Transverse colon (tissue), 4 donors: ENCODE measurements at regions not wholly inside any gene's neighbourhood (a gene's known extent, or its start where the extent isn't known, plus 50 kb on each side); places are given as distances from the start of the nearest gene placed in this dataset.

ENCODE experiments used
- DNase-seq: peaks from one replicate; pipeline ENCODE4 v3.0.0-alpha.2; 2019
- H3K27ac ChIP-seq, 4 donors: fragments of 200-600 bp; sonication (generic); 2 replicates each; pipeline ENCODE4 v1.5.1; 2016 to 2018; ENCODE audit warnings: inconsistent platforms in 4 of 4
- H3K27me3 ChIP-seq: fragments of 200-600 bp; sonication (generic); 2 replicates; pipeline ENCODE4 v1.5.1; 2017; ENCODE audit warnings: inconsistent platforms
- H3K36me3 ChIP-seq, 4 donors: fragments of 200-600 bp; sonication (generic); 2 replicates each; pipeline ENCODE4 v1.5.1; 2017 to 2019; ENCODE audit warnings: inconsistent platforms in 4 of 4
- H3K4me1 ChIP-seq, 4 donors: fragments of 200-600 bp; sonication (generic); 2 replicates each; pipeline ENCODE4 v1.5.1; 2017 to 2020; ENCODE audit warnings: inconsistent platforms in 4 of 4
- H3K4me3 ChIP-seq, 4 donors: fragments of 200-600 bp; sonication (generic); 1 replicate in 1 of 4; 2 replicates in 3 of 4; pipeline versions ENCODE4 v1.5.1 to v1.6.1; 2017 to 2019; ENCODE audit warnings: inconsistent platforms in 4 of 4
- H3K9me3 ChIP-seq, 2 donors: fragments of 200-600 bp; sonication (generic); 2 replicates each; pipeline ENCODE4 v1.5.1; 2017 to 2019; ENCODE audit warnings: inconsistent platforms in 2 of 2
- EP300 ChIP-seq: sonication (generic); formaldehyde crosslinking; IDR thresholded peaks from one replicate; pipeline ENCODE4 v1.6.1; 2017; ENCODE audit warnings: antibody characterized with exemption, low read depth
- POLR2A ChIP-seq: fragments of 450-650 bp; IDR thresholded peaks from one replicate; pipeline ENCODE4 v1.6.1; 2016; ENCODE audit warnings: antibody characterized with exemption, mild to moderate bottlenecking, moderate library complexity
- POLR2AphosphoS5 ChIP-seq, 3 donors: sonication (generic); formaldehyde crosslinking; IDR thresholded peaks; one replicate each; pipeline ENCODE4 v1.6.1; 2016; ENCODE audit warnings: antibody characterized with exemption in 3 of 3
- WGBS, 2 donors: methylation state at CpG; one replicate each; pipeline ENCODE4 v1.1.5; 2018; ENCODE audit warnings: low coverage in 1 of 2; 5-methylcytosine and 5-hydroxymethylcytosine counted together
- in situ Hi-C, 4 donors: fragments of 200-750 bp; cut with MboI; loops; one replicate each; pipeline versions ENCODE4 v1.15.0 to v1.15.1; 2017; ENCODE audit warnings: low sequenced_read_pairs in 3 of 4, low pct_ligation_motif_present in 1 of 4, low pct_unique_long_range_greater_than_20kb in 1 of 4
- intact Hi-C: fragments of 100-400 bp; cut with DNase I; formaldehyde crosslinking; loops from one replicate; pipeline ENCODE4 v1.15.1; 2023; ENCODE audit warnings: low total_unique reads
- TF ChIP-seq, protein P1 (sequence below), 5 experiments: fragments of 200-600 bp in 3 of 5; fragments of 450-650 bp in 2 of 5; sonication (generic) in 3 of 5; IDR thresholded peaks; 1 replicate in 2 of 5; 2 replicates in 3 of 5; pipeline ENCODE4 v1.5.1; 2016 to 2017; ENCODE audit warnings: antibody characterized with exemption in 5 of 5, inconsistent platforms in 3 of 5, mild to moderate bottlenecking in 2 of 5, moderate library complexity in 1 of 5

DNA sequence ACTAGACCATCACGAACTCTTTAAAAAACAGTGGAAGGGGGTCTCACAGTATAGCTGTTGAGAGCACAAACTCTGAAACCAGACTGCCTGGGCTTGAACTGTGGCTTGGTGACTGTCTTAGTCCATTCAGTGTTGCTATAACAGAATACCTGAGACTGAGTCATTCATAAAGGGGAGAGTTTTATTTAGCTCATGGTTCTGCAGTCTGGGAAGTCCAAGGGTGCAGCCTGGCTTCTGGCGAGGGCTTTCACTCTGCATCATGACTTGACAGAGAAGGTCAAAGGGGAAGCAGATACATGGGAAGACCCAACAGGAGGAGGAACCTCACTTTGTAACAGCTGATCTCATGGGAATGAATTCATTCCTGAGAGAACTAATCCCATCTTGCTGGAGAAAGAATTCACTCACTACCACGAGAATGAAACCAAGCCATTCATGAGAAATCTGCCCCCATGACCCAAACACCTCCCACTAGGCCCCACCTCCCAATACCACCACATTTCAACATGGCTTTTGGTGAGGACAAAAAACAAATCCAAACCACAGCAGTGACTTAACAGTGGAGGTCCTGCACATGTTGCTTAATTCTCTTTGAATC, 116.7 kb upstream of the STOX2 start:
- Histone ChIP-seq H3K4me3 (no peak overlapping the region), H3K27ac (no peak overlapping the region), H3K4me1 (peaks cover 0 to 9% (median 0%) of the 10 kb centered on the region in 4 donors), H3K36me3 (no peaks in the 10 kb centered on the region), H3K27me3 (no peaks in the 10 kb centered on the region), H3K9me3 (peaks cover 4 to 7% of the 10 kb centered on the region in 2 donors)
- in situ Hi-C loops (no loop called here), intact Hi-C loops (no loop called here)
- DNase-seq, result no peak
- TF ChIP-seq POLR2AphosphoS5 (IDR thresholded peaks at IDR 0.05) (no peak), EP300 (no peak), POLR2A (no peak)
- TF ChIP-seq, protein P1, sequence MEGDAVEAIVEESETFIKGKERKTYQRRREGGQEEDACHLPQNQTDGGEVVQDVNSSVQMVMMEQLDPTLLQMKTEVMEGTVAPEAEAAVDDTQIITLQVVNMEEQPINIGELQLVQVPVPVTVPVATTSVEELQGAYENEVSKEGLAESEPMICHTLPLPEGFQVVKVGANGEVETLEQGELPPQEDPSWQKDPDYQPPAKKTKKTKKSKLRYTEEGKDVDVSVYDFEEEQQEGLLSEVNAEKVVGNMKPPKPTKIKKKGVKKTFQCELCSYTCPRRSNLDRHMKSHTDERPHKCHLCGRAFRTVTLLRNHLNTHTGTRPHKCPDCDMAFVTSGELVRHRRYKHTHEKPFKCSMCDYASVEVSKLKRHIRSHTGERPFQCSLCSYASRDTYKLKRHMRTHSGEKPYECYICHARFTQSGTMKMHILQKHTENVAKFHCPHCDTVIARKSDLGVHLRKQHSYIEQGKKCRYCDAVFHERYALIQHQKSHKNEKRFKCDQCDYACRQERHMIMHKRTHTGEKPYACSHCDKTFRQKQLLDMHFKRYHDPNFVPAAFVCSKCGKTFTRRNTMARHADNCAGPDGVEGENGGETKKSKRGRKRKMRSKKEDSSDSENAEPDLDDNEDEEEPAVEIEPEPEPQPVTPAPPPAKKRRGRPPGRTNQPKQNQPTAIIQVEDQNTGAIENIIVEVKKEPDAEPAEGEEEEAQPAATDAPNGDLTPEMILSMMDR (IDR thresholded peaks at IDR 0.05), result no peak
- WGBS, 2 donors, result 56 to 100% methylated on average over 1 to 3 of the region's 3 CpGs

DNA sequence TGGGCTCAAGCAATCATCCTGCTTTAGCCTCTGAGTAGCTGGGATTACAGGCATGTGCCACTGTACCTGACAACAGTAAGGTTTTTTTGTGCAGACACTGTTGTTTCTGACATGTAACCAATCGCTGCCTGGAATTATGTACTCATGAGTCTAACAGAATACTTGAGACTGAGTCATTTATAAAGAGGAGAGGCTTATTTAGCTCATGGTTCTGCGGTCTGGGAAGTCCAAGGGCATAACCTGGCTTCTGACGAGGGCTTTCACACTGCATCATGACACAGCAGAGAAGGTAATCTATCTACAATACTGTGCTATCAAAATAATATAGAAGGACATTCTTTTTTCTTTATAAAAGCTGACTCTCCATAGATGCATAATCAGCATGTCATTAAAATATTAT, 115.5 kb upstream of the STOX2 start:
- Histone ChIP-seq H3K9me3 (peaks cover 7 to 8% of the 10 kb centered on the region in 2 donors), H3K36me3 (no peaks in the 10 kb centered on the region), H3K4me1 (peaks cover 0 to 1% (median 0%) of the 10 kb centered on the region in 4 donors), H3K27me3 (no peaks in the 10 kb centered on the region), H3K27ac (no peak overlapping the region), H3K4me3 (no peak overlapping the region)
- in situ Hi-C loops, result no loop called here
- no peak for DNase-seq
- WGBS, 2 donors, result 70 to 82% methylated on average over 2 to 3 of the region's 3 CpGs
- intact Hi-C loops, result no loop called here
- TF ChIP-seq EP300, result no peak
- TF ChIP-seq POLR2AphosphoS5 (IDR thresholded peaks at IDR 0.05), result no peak
- no peak for TF ChIP-seq POLR2A
- TF ChIP-seq, protein P1 (IDR thresholded peaks at IDR 0.05), result no peak

DNA sequence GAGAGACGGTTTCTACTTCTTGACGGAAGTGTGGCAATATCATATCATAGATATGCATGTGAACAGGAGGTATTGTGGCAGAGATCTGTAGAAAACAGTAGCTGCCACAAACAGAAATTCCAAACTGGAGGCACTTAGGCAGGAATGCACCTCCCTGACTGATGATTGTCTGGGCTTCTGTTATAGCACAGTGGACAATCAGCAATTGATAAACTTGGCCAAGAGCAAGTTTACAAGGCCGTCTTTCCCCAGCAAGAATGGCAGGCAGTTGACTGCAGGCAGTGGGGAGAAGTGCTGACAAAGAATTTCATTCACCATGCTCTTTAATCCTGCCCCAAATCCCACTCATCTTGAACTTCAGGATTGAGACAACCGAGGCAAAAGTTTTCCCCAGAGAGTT, 114.4 kb upstream of the STOX2 start:
- H3K9me3 ChIP-seq, result peaks cover 7 to 8% of the 10 kb centered on the region in 2 donors
- WGBS, 2 donors, result 71 to 84% methylated on average over 4 of the region's 4 CpGs
- in situ Hi-C loops, result no loop called here
- no peaks in the 10 kb centered on the region for H3K36me3 ChIP-seq
- intact Hi-C loops, result no loop called here
- H3K4me1 ChIP-seq, result no peaks in the 10 kb centered on the region
- TF ChIP-seq POLR2A (no peak), EP300 (no peak), POLR2AphosphoS5 (IDR thresholded peaks at IDR 0.05) (no peak)
- TF ChIP-seq, protein P1 (IDR thresholded peaks at IDR 0.05), result no peak
- H3K27ac ChIP-seq, result no peak overlapping the region
- no peak for DNase-seq
- no peak overlapping the region for H3K4me3 ChIP-seq
- peaks cover 3% of the 10 kb centered on the region for H3K27me3 ChIP-seq

DNA sequence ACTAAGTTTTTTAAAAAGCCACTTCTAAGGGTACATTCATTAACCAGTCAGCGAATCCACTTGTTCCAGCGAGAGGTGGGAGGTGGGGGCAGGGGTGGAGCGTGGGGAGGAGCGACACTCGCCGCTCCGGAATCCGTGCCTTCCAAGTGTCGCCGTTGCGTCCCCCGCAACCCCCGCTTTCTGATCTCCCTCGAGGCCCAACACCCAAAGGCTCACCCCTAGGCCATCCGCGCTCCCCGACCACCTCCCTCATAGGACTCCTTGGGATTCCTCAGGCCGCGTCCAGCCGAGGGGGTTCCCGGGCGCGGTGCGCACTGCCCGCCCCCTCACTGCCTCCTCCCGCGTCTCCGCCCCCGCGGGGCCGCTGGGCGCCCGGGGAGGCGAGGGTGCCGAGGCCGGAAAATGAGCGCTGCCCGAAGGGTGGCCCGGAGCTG, 108.1 kb upstream of the STOX2 start:
- peaks cover 0 to 20% (median 8%) of the 10 kb centered on the region in 4 donors for H3K4me1 ChIP-seq
- no peaks in the 10 kb centered on the region for H3K36me3 ChIP-seq
- H3K4me3 ChIP-seq, result peak overlapping the region; percentile 43 to 56 (median 52)
- in situ Hi-C loops (no loop called here), intact Hi-C loops (no loop called here)
- peak overlapping the region; percentile 49 to 77 (median 77) for H3K27ac ChIP-seq
- DNase-seq, result peak; percentile 48
- peaks cover 52% of the 10 kb centered on the region for H3K27me3 ChIP-seq
- TF ChIP-seq, protein P1 (IDR thresholded peaks at IDR 0.05), result no peak
- TF ChIP-seq POLR2A (no peak), EP300 (no peak), POLR2AphosphoS5 (IDR thresholded peaks at IDR 0.05) (no peak)
- WGBS, 2 donors, result 0 to 11% methylated on average over 1 to 22 of the region's 39 CpGs
- peaks cover 7 to 8% of the 10 kb centered on the region in 2 donors for H3K9me3 ChIP-seq
